ENCODE measurements at regions not wholly inside any gene's neighbourhood (a gene's known extent, or its start where the extent isn't known, plus 50 kb on each side); places are given as distances from the start of the nearest gene placed in this dataset.

DNA sequence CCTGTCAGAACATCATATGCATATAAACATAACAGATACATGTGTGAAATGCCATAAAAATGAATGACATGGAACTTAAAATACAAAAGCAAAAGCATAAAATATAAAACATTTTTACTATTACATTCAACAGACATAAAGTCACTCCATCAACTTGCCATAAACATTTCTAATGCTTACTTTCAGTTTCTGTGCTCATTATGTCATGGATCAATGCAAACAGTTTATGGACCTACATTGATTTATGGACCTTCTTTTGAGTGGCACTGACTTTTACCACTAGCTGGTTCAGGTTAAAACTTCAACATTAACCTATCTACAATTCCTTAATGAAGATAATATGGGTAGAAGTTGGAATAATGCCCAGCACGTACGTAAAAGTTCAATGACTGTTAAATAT, 577.4 kb upstream of the LMCD1 start:
- no peaks in the 10 kb centered on the region for H3K79me2 ChIP-seq (ENCODE audit: control insufficient read depth, insufficient read depth, low read length, poor library complexity)
- H4K91ac ChIP-seq (ENCODE audit: low read depth, low read length), result no peak overlapping the region
- no peak overlapping the region for H3K4me2 ChIP-seq (ENCODE audit: low read length)
- no peak for DNase-seq
- no peaks in the 10 kb centered on the region for H3K27me3 ChIP-seq (ENCODE audit: insufficient read depth, low read length)
- no peak overlapping the region for H4K8ac ChIP-seq (ENCODE audit: low read depth, low read length)
- H3K4me3 ChIP-seq (ENCODE audit: low read depth, low read length), result no peak overlapping the region
- no peak overlapping the region for H3K4ac ChIP-seq (ENCODE audit: low read depth, low read length)
- H2AFZ ChIP-seq (ENCODE audit: insufficient read depth, low read length, poor library complexity), result no peak overlapping the region
- H2AK5ac ChIP-seq (ENCODE audit: low read length), result no peak overlapping the region
- no peak overlapping the region for H3K27ac ChIP-seq (ENCODE audit: low read depth, low read length)
- H2BK120ac ChIP-seq (ENCODE audit: insufficient read depth, low read length, poor library complexity), result no peak overlapping the region
- H3K18ac ChIP-seq (ENCODE audit: low read length), result no peak overlapping the region
- H3K79me1 ChIP-seq (ENCODE audit: low read length), result no peaks in the 10 kb centered on the region
- H3K14ac ChIP-seq (ENCODE audit: low read length), result no peak overlapping the region
- no peak overlapping the region for H3K23ac ChIP-seq (ENCODE audit: low read length)
- H3K9ac ChIP-seq (ENCODE audit: low read length), result no peak overlapping the region
- H2BK5ac ChIP-seq (ENCODE audit: low read depth, low read length, poor library complexity), result no peak overlapping the region
- H3K4me1 ChIP-seq (ENCODE audit: control insufficient read depth in 1 of 2, insufficient read depth in 2 of 2, low read length in 2 of 2), result no peaks in the 10 kb centered on the region
- no peak overlapping the region for H4K12ac ChIP-seq (ENCODE audit: low read depth, low read length)
- H3K9me3 ChIP-seq (ENCODE audit: insufficient read depth, low read depth, low read length), result no peaks in the 10 kb centered on the region
- WGBS (ENCODE audit: extremely low coverage, insufficient coverage, insufficient read length), result no CpG with 5 or more reads among the region's 2 CpGs
- H2BK12ac ChIP-seq (ENCODE audit: low read length), result no peak overlapping the region
- no peaks in the 10 kb centered on the region for H3K36me3 ChIP-seq (ENCODE audit: control insufficient read depth in 1 of 2, insufficient read depth in 2 of 2, low read length in 2 of 2)

DNA sequence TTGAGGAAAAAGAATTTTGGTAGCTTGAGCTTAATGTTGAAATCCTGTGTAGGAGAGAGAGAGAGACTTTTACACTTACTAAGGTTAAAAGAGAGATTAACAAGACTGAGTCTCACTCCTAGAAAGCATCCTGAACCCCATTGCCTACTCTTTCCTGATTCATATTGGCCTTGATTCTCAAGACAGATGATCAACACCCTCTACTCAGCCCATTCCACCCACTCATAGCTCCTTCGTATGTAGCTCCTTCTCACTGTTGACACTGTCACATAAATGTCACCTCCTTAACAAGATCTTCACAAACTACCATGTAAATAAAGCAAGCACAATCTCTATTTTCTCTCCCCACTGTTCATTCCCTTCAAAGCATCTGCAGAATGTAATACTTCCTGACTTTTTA, 574.6 kb upstream of the LMCD1 start:
- Histone ChIP-seq H3K4ac (ENCODE audit: low read depth, low read length) (no peak overlapping the region), H4K91ac (ENCODE audit: low read depth, low read length) (no peak overlapping the region), H2AK5ac (ENCODE audit: low read length) (no peak overlapping the region), H2BK12ac (ENCODE audit: low read length) (no peak overlapping the region), H3K79me1 (ENCODE audit: low read length) (no peaks in the 10 kb centered on the region), H3K9me3 (ENCODE audit: insufficient read depth, low read depth, low read length) (no peaks in the 10 kb centered on the region), H3K36me3 (ENCODE audit: control insufficient read depth in 1 of 2, insufficient read depth in 2 of 2, low read length in 2 of 2) (no peaks in the 10 kb centered on the region), H3K4me3 (ENCODE audit: low read depth, low read length) (no peak overlapping the region), H3K79me2 (ENCODE audit: control insufficient read depth, insufficient read depth, low read length, poor library complexity) (no peaks in the 10 kb centered on the region), H2BK120ac (ENCODE audit: insufficient read depth, low read length, poor library complexity) (no peak overlapping the region), H4K8ac (ENCODE audit: low read depth, low read length) (no peak overlapping the region), H3K27me3 (ENCODE audit: insufficient read depth, low read length) (no peaks in the 10 kb centered on the region), H3K27ac (ENCODE audit: low read depth, low read length) (no peak overlapping the region), H3K23ac (ENCODE audit: low read length) (no peak overlapping the region), H2BK5ac (ENCODE audit: low read depth, low read length, poor library complexity) (no peak overlapping the region), H3K4me1 (ENCODE audit: control insufficient read depth in 1 of 2, insufficient read depth in 2 of 2, low read length in 2 of 2) (no peaks in the 10 kb centered on the region), H4K12ac (ENCODE audit: low read depth, low read length) (no peak overlapping the region), H2AFZ (ENCODE audit: insufficient read depth, low read length, poor library complexity) (no peak overlapping the region), H3K14ac (ENCODE audit: low read length) (no peak overlapping the region), H3K9ac (ENCODE audit: low read length) (no peak overlapping the region), H3K4me2 (ENCODE audit: low read length) (no peak overlapping the region), H3K18ac (ENCODE audit: low read length) (no peak overlapping the region)
- no CpG with 5 or more reads among the region's 1 CpG for WGBS (ENCODE audit: extremely low coverage, insufficient coverage, insufficient read length)
- DNase-seq, result no peak

DNA sequence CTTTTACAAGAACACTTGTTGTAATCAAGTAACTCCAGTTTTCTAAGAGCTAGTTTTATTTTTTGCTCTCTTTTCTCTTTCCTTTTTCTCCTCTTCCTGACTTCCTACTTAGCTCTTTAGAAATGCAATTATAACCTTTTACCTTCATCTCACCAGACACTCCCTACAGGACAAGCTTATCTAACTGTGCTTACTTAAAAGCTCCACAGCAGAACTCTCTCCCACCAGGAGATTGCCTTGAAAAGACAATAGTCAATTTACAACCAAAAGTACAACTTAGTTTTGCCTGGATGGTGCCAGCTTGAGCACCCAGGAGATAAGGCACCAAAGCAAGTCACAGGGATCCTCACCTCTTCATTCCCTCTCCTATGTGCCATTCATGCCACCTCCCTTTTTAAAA, 573.8 kb upstream of the LMCD1 start:
- no peak overlapping the region for H3K4me2 ChIP-seq (ENCODE audit: low read length)
- H3K23ac ChIP-seq (ENCODE audit: low read length), result no peak overlapping the region
- no peak overlapping the region for H2BK5ac ChIP-seq (ENCODE audit: low read depth, low read length, poor library complexity)
- no peak for DNase-seq
- no peak overlapping the region for H4K12ac ChIP-seq (ENCODE audit: low read depth, low read length)
- no peak overlapping the region for H2AFZ ChIP-seq (ENCODE audit: insufficient read depth, low read length, poor library complexity)
- no peak overlapping the region for H3K18ac ChIP-seq (ENCODE audit: low read length)
- H3K79me2 ChIP-seq (ENCODE audit: control insufficient read depth, insufficient read depth, low read length, poor library complexity), result no peaks in the 10 kb centered on the region
- H3K79me1 ChIP-seq (ENCODE audit: low read length), result no peaks in the 10 kb centered on the region
- H4K8ac ChIP-seq (ENCODE audit: low read depth, low read length), result no peak overlapping the region
- H3K4me1 ChIP-seq (ENCODE audit: control insufficient read depth in 1 of 2, insufficient read depth in 2 of 2, low read length in 2 of 2), result no peaks in the 10 kb centered on the region
- H4K91ac ChIP-seq (ENCODE audit: low read depth, low read length), result no peak overlapping the region
- H3K27me3 ChIP-seq (ENCODE audit: insufficient read depth, low read length), result no peaks in the 10 kb centered on the region
- H3K4ac ChIP-seq (ENCODE audit: low read depth, low read length), result no peak overlapping the region
- no peak overlapping the region for H2BK120ac ChIP-seq (ENCODE audit: insufficient read depth, low read length, poor library complexity)
- H2BK12ac ChIP-seq (ENCODE audit: low read length), result no peak overlapping the region
- H2AK5ac ChIP-seq (ENCODE audit: low read length), result no peak overlapping the region
- no peaks in the 10 kb centered on the region for H3K36me3 ChIP-seq (ENCODE audit: control insufficient read depth in 1 of 2, insufficient read depth in 2 of 2, low read length in 2 of 2)
- no peak overlapping the region for H3K9ac ChIP-seq (ENCODE audit: low read length)
- H3K27ac ChIP-seq (ENCODE audit: low read depth, low read length), result no peak overlapping the region
- H3K4me3 ChIP-seq (ENCODE audit: low read depth, low read length), result no peak overlapping the region
- no peaks in the 10 kb centered on the region for H3K9me3 ChIP-seq (ENCODE audit: insufficient read depth, low read depth, low read length)
- H3K14ac ChIP-seq (ENCODE audit: low read length), result no peak overlapping the region

DNA sequence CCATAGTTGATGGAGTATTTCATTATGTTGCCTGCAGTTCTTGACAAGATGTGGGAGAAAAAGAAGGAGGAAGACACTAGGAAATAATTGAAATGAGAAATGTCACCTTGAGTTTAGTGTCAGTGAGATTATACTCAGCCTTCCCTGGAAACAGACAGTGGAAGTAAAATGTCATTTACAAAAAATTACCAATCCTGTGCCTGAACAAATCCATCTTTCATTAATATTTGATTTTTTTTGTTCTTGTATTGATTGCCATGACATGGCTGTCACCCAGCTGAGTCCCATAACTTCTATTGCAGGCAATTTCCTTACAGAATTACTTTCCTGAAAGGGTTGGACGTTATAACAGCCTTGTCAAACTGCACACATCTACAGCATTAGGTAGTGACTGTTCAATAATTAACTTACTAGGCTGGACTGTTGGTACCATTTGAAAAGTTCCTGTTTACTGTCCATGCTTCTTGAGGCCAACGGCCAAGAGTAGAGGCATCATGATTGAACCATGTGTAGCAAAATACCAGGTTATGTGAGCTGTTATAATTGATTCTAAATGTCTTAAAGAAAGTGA, 572.2 kb upstream of the LMCD1 start:
- no peak overlapping the region for H4K91ac ChIP-seq (ENCODE audit: low read depth, low read length)
- H2AK5ac ChIP-seq (ENCODE audit: low read length), result no peak overlapping the region
- H3K4me1 ChIP-seq (ENCODE audit: control insufficient read depth in 1 of 2, insufficient read depth in 2 of 2, low read length in 2 of 2), result no peaks in the 10 kb centered on the region
- no peak overlapping the region for H2BK5ac ChIP-seq (ENCODE audit: low read depth, low read length, poor library complexity)
- no peak overlapping the region for H2BK12ac ChIP-seq (ENCODE audit: low read length)
- no peaks in the 10 kb centered on the region for H3K79me1 ChIP-seq (ENCODE audit: low read length)
- no peaks in the 10 kb centered on the region for H3K27me3 ChIP-seq (ENCODE audit: insufficient read depth, low read length)
- no peak overlapping the region for H3K23ac ChIP-seq (ENCODE audit: low read length)
- H3K79me2 ChIP-seq (ENCODE audit: control insufficient read depth, insufficient read depth, low read length, poor library complexity), result no peaks in the 10 kb centered on the region
- no peak overlapping the region for H4K12ac ChIP-seq (ENCODE audit: low read depth, low read length)
- no peak overlapping the region for H2BK120ac ChIP-seq (ENCODE audit: insufficient read depth, low read length, poor library complexity)
- no CpG with 5 or more reads among the region's 2 CpGs for WGBS (ENCODE audit: extremely low coverage, insufficient coverage, insufficient read length)
- H4K8ac ChIP-seq (ENCODE audit: low read depth, low read length), result no peak overlapping the region
- no peak overlapping the region for H3K9ac ChIP-seq (ENCODE audit: low read length)
- no peak overlapping the region for H3K4me3 ChIP-seq (ENCODE audit: low read depth, low read length)
- H3K27ac ChIP-seq (ENCODE audit: low read depth, low read length), result no peak overlapping the region
- H3K14ac ChIP-seq (ENCODE audit: low read length), result no peak overlapping the region
- H3K36me3 ChIP-seq (ENCODE audit: control insufficient read depth in 1 of 2, insufficient read depth in 2 of 2, low read length in 2 of 2), result no peaks in the 10 kb centered on the region
- H2AFZ ChIP-seq (ENCODE audit: insufficient read depth, low read length, poor library complexity), result no peak overlapping the region
- no peak overlapping the region for H3K18ac ChIP-seq (ENCODE audit: low read length)
- no peaks in the 10 kb centered on the region for H3K9me3 ChIP-seq (ENCODE audit: insufficient read depth, low read depth, low read length)
- DNase-seq, result no peak
- H3K4ac ChIP-seq (ENCODE audit: low read depth, low read length), result no peak overlapping the region
- no peak overlapping the region for H3K4me2 ChIP-seq (ENCODE audit: low read length)

Measured in trophoblast cell (in vitro differentiated cells and primary cell).